ENCODE measurements at regions not wholly inside any gene's neighbourhood (a gene's known extent, or its start where the extent isn't known, plus 50 kb on each side); places are given as distances from the start of the nearest gene placed in this dataset.

DNA sequence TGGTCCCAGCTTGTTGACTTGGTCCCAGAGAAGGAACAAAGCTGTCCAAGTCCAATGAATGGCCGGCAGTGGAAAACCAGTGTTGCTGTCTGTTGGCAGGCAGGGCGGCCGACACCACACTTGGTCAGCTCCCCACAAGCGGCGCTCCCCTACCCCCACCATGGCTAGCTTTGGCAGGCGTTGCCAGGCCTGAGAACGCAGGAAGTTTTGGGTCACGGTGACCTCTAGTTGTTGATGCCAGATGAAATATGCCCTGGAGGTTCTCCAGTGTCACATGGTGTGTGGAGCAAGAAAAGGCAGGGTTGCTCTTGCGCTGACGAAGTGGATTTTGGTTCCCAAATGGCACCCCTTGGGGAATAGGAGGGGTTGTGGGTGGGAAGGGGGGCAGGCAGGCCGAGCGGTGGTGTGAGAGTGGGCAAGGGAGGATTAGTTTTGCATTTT lies 72.7 kb upstream of the TPRG1 start (continued):
- no peak for TF ChIP-seq CHD2 (IDR thresholded peaks at IDR 0.05; ENCODE audit: low read length)
- TF ChIP-seq FOSL1 (IDR thresholded peaks at IDR 0.05; ENCODE audit: insufficient read depth, low read depth, low read length) = no peak
